GM21423 (cell line): ENCODE measurements at regions not wholly inside any gene's neighbourhood (a gene's known extent, or its start where the extent isn't known, plus 50 kb on each side); places are given as distances from the start of the nearest gene placed in this dataset.
"Not testable (repeated sequence)": the region's sequence is repeated elsewhere in the genome, so short reads cannot be mapped to it uniquely, and the experiment has no call there.

ENCODE experiments used
- ATAC-seq: cut with Tn5 transposase; IDR thresholded peaks from one replicate; pipeline ENCODE4 v1.9.1; 2021; ENCODE audit warnings: mild to moderate bottlenecking, moderate library complexity; ENCODE audit not compliant: unreplicated experiment

DNA sequence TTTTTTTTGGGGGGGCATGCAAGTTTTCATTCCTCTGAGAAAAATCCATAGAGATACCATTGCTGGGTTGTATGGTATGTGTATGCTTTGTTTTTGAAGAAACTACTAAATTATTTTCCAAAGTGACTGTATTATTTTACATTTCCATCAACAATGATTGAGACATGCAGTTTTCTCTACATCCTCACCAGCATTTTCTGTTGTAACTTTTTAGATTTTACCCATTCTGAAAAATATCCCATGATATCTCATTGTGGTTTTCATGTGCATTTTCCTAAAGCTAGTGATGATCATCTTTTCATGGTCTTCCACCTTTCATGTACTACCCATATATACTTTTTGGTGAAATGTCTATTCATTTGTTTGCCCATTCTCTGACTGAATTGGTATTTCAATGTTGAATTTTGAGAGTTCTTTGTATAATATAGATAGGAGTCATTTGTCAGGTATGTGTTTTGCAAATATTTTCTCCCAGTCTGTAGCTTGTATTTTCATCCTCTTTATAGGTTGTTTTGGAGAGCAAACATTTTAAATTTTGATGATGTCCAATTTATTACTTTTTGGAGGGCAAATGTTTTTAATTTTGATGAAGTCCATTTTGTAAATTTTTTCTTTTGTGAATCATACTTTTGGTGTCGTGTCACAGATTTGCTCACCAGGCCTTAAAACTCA, 827.5 kb upstream of the CITED2 start:
- no peak for ATAC-seq

DNA sequence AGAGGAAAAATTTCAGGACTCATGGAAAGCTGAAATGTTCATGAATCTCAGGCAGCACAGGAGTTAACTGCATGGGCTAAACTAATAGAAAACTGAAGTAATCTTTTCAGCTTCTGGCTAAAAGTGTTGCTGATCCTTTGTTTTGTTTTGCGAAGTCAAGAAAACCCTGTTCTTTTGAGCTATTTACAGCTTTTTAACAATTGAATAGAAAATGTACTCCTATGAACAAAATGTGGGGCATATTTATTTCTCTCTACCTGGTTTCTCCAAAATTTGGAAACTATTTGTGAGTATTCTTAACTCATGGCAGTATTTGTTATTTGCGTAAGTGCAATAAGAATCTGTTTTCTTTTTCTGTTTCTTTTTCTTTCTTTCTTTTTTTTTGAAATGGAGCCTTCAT, 818.8 kb upstream of the CITED2 start:
- ATAC-seq: no peak

DNA sequence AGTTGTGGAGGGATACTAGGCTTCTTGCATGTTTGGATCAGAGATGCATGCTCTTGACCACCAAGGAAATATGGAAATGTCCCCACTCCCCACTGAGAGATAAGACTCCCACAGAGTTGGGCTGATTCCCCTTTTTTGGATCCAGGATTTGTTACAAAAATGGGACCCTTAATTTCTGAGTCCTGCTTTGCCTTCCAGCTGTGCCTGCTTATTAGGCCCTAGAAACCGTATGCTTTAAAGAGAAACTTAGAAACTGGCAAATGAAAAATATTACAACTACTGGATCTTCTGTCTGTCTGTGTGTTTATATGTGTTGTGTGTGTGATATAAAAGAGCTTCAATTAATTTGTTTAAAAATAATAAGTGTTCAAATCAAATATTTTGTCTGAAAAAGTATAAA, 817.6 kb upstream of the CITED2 start:
- no peak for ATAC-seq

DNA sequence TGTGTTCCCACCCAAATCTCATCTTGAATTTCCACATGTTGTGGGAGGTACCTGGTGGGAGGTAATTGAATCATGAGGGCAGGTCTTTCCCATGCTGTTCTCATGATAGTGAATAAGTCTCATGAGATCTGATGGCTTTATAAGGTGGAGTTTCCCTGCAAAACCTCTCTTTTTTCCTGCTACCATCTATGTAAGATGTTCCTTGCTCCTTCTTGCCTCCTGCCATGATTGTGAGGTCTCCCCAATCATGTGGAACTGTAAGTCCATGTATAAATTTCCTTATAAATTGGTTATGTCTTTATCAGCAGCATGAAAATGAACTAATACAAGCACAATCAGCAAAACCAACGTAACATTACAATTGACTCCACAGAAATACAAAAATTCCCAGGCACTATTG, 814.8 kb upstream of the CITED2 start:
- ATAC-seq: not testable (repeated sequence)

DNA sequence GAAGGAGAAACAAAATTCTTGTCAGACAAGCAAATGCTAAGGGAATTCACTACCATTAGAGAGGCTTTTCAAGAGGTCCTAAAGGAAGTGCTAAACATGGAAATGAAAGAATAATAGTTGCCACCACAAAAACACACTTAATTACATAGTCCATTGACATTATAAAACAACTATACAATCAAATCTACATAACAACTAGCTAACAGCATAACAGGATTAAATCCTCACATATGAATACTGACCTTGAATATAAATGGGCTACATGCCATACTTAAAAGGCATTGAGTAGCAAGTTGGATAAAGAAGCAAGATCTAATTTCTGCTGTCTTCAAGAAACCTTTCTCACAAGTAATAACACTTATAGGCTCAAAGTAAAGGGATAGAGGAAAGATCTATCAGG, 811.5 kb upstream of the CITED2 start:
- ATAC-seq: no peak

DNA sequence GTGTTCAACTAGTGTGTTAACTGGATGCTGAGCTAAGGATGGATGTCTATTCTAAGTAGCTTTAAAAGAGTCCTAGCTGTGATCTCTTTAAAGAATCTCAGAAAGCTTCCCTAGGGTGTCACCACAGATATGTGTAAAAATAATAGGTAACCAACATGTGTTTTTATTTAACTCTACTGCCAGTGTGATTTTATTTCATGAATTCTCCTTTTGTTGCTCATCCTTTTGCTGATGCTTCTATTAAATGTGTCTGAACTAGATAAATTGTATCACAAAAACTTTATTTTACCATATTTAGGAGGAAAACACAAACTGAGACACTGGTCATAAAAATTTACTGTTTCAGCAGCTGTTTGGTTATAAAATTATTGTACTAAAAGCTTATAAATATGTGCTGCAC, 809.4 kb upstream of the CITED2 start:
- no peak for ATAC-seq

DNA sequence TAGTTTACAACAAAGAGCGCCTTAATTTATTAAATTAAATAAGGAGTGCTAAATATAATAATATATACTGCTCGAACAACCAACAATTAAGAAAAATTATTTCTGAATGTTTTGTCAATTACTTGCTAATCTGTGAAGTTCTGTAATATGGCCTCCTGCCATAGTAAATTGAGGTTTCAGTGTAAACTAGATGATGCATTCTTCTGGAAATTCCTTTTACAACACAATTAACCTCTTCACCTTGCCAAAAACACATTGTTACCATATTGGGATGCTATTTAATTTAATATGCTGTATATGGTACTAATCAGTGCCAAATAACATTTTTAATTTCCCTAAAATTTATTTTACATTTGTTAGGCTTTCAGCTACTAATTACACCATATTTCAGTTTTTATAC, 808.4 kb upstream of the CITED2 start:
- no peak for ATAC-seq

DNA sequence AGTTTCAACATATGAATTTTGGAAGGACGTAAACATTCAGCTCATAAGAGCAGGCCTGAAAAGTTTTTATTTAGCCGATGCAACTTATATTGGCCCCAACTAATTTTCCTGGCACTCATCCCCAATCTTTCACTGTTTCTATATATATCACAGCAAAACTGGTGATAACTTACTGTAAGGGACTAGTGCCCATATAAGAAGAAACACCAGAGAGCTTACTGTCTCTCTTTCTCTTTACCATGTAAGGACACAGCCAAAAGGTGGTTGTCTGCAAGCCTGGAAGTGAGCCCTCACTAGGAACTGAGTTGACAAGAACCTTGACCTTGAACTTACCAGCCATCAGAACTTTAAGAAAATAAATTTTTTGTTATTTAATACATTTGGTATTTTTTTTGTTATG, 807.4 kb upstream of the CITED2 start:
- no peak for ATAC-seq

DNA sequence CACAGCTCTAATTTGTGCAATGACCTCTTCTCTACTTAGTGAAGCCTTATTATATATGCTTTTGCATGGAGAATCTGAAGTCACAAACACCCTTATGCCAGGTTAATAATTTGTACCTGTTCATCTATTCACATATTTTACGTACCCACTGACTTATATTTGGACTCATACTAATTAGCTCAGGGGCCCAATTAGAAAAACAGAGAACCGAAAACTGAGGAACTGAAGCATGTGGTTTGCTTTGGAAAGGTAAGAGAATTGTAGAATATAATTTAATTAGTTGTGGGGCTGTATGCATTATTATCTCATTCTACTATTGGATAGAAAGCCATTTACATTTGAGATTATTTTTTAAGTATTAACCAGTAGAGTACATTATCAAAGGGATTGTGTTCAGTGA, 805.9 kb upstream of the CITED2 start:
- no peak for ATAC-seq

DNA sequence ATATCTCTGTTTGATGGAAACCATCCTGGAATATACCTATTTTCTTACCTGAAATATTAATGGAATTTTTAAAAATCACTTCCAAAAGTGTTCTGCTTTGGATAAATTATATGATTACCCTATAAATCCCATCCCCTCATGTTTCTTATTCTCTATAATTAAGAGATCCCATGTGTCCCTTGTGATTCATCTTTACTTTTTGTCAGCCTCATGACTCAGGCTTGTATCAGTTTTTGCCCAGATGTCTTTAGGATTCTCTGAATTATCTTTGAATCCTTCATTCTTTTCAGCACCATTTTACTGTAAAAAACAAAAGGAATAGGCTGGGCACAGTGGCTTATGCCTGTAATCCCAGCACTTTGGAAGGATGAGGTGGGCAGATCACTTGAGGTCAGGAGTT, 804.5 kb upstream of the CITED2 start:
- no peak for ATAC-seq

DNA sequence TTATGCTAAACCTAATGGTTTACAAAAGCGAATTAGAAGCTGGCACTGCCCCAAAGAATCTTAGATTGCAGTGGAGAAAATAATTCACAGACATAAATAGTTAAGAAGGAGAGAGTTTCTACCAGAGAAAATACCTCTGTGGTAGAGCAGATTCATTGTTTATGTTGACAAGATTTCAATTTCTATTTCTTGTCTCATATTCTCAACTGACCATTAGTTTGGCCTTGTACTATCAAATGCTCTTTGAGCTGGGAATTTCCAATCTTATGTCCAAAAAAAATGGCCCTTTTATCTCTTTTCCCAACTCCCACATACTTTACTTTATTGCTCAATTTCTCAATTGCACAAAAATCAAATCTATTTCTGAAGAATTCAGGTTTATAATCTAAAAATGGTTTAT, 804.1 kb upstream of the CITED2 start:
- ATAC-seq: no peak

DNA sequence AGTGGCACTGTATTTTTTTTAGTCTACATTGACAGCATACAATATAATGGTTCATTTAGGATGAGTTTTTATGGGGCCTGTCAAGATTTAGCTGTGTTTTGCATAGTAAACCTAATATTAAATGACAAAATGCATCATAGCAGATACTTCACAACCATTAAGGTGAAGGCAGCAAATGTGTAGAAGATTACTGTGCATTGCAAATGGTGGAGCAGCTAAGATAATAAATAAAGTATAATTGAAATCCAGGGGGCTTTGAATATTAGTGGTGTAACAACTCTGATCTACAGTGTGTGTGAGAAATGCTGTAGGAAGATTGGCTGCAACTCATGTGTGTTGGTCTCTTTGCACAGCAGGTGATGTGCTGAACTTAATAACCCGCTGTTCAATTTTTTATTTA, 801.9 kb upstream of the CITED2 start:
- no peak for ATAC-seq

DNA sequence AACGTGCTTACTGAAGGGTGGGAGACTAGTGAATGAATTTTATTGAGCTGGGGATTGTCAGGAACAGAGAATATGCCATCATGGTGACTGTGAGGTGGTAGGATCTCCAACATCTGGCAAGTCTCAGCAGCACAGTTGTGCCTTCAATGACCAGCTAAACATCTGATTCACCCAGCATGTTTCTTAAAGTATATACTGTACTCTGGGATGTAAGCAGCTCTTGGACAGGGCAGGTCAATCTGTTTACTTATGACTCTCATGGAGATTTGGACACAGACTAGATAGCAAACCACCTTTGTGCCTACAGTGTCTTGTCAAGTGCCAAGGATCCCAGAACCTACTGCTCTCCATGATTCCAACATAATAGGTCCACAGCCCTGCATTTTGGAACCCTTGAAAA, 801.0 kb upstream of the CITED2 start:
- ATAC-seq: no peak

DNA sequence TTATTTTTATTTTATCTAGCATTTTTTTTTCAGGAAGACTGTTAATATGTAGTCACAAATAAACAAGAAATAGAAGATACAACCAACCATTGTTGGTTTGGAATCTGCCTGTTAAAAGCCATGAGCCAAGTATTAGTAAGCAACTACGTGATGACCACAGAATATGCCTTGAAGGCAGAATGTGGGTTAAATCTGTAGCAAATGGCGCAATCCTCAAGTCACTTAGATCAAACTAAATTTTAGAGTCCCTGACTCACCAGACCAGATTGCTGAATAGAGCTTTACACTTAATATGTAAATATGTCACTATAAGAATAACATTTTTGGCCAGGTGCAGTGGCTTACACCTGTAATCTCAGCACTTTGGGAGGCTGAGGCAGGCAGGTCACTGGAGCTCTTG, 800.1 kb upstream of the CITED2 start:
- no peak for ATAC-seq

DNA sequence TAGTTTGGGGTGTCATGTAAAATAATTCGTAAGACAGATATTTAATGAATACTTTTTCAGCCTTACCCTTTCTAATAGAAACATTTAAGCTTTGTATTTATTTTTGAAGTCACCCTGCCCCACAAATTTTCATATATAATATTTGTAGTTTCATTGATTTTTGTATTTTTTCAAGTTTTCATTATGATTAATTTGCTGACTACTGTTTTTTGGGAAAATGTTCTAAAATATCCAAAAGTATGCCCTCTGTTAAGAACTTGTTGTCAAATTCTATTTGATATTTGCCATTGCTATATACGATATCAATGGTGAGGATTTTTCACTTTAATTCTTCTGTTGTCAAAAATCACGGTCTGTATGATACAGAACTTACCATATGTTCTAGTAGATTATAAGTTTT, 793.9 kb upstream of the CITED2 start:
- no peak for ATAC-seq

DNA sequence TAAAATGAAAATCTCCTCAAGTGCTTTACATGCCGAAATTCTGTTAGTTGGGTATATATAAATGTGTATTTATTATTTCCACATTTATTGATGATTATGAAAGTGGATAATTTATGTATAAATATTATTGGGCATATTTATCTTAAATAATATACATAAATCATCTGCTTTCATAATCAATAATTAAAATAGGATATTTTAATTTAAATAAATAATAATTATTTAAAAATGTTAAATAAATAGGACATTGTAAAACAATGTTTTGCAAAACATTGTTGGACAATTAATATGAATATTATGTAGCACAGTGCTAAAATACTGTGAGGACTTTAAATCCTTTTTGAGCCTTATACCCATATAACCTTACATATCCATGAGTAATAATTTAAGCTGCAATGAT, 786.5 kb upstream of the CITED2 start:
- ATAC-seq: no peak

DNA sequence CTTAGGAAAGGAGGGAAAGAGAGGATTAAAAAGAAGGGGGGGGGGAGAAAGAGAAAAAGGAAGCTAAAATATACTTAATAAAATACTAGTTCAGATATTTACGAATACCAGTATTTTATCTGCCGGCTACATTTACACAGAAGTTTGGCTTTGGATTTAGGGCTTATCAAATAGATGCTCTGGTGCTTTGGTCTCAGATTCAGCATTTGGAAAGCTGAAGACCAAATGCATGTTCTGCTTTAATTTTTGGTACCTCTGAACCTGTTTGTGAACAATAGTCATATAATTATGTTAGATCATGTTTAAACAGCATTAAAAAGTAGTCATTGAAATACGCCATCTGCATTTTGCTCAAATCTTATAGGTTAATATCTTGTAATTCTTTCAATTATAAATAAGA, 786.0 kb upstream of the CITED2 start:
- ATAC-seq: no peak

DNA sequence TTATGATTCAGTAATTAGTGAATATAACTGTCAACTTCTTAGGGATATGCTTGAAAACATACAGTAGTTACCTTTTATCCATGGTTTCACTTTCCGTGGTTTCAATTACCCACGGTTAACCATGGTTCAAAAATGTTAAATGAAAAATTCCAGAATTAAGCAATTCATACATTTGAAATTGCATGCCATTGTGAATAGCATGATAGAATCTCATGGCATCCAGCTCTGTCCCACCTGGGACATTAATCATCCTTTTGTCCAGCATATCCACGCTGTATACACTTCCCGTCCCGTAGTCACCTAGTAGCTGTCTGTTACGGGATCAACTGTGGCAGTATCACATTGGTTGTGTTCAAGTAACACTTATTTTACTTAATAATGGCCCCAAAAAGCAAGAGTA, 781.7 kb upstream of the CITED2 start:
- ATAC-seq: no peak

DNA sequence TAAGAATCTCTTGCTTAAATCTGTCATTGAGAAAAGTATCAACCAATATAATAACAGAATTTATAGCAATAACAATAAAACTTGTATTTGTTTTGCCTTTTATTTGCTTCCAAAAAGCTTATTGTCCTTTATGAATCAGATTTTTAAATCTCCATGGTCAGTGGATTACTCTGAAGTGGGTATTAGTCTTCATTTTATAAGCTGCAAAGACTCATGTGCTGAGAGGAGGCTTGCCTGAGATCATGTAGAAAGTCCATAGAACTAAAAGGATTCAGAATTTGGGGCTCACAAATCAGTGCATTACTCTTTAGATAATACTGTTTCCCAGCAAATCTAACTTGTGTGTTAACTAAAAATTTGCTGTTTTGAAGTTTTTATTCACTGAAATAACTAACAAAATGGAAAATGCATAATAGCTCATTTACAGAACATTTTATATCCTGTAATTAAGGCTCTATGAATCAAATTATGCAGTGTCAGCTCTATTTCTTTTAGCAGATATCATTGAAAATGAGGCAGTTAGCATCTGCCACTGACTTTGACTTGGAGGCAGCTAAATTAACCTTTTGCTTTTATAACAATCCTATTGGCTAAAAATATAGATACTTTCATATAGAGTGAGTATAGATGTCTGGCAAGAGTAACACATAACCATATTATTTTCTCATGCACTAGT, 781.1 kb upstream of the CITED2 start:
- no peak for ATAC-seq

DNA sequence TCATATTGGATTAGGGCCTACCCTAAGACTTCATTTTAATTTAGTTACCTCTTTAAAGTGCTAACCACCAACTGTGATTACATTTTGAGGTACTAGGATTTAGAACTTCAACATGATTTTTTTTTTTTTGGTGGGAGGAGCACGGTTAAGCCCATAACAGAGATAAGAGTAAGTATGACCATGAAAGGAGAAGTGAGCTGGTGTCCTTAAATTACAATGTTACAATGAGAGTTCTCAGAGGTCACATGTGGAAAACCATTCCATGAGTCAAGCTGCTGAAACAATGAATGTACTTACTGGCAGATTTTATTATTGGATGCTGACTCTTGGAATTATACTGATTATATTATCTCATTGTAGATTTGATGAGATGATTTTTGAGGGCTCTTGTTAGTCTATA, 779.3 kb upstream of the CITED2 start:
- no peak for ATAC-seq

DNA sequence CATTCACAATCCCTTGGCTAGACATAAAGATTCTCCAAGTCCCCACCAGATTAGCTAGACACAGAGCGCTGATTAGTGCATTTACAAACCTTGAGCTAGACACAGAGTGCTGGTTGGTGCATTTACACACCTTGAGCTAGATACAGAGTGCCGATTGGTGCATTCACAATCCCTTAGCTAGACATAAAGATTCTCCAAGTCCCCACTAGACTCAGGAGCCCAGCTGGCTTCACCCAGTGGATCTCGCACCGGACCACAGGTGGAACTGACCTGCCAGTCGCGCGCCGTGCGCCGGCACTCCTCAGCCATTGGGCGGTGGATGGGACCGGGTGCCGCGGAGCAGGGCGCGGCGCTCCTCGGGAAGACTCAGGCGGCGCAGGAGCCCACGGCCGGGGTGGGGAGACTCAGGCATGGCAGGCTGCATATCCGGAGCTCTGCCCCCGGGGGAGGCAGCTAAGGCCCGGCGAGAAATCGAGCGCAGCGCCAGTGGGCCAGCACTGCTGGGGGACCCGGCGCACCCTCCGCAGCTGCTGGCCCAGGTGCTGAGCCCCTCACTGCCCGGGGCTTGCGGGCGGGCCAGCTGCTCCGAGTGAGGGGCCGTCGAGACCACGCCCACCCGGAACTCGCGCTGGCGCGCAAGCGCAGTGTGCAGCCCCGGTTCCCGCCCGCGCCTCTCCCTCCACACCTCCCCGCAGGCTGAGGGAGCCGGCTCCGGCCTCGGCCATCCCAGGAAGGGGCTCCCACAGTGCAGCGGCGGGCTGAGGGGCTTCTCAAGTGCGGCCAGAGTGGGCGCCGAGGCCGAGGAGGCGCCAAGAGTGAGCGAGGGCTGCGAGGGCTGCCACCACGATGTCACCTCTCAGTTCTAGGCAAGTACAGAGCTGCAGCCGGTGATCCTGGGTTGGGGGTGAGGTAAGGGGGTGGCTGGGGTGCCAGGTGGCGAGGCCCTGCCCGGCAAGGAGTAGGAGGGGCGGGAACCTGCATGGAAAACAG, 773.7 kb upstream of the CITED2 start:
- ATAC-seq: not testable (repeated sequence)

DNA sequence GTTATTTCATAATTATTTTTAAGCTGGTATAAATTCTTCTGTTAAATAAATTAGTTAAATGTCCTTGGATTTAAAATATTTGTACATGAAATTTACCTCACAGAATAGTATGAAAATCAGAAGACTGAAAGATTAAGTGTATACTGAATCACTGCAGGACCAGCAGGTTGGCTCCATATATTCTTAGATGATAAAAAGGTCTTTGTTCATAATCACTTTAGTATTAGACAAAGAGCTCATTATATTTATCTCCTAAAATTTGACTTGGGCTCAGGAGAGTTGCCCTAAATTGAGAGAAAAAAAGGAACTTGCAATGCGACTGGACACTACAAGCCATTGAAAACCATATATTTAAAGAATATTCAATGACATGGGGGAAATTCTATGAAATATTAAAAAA, 766.4 kb upstream of the CITED2 start:
- no peak for ATAC-seq
